ENCODE measurements at regions not wholly inside any gene's neighbourhood (a gene's known extent, or its start where the extent isn't known, plus 50 kb on each side); places are given as distances from the start of the nearest gene placed in this dataset.

GRCh38 chr17:73826181-73826871 is 182.1 kb upstream of the SDK2 start:
- no peak for TF ChIP-seq CTCF (IDR thresholded peaks at IDR 0.05)
- no peak for TF ChIP-seq POLR2A (IDR thresholded peaks at IDR 0.05)
